Dermis blood vessel endothelial cell (primary cell): ENCODE measurements at regions not wholly inside any gene's neighbourhood (a gene's known extent, or its start where the extent isn't known, plus 50 kb on each side); places are given as distances from the start of the nearest gene placed in this dataset.

Experiments used
- DNase-seq: peaks from one replicate; pipeline ENCODE4 v3.0.0; 2010

GRCh38 chrX:42725196-42725595, 52.8 kb downstream of the PPP1R2C start:
- no peak for DNase-seq

DNA sequence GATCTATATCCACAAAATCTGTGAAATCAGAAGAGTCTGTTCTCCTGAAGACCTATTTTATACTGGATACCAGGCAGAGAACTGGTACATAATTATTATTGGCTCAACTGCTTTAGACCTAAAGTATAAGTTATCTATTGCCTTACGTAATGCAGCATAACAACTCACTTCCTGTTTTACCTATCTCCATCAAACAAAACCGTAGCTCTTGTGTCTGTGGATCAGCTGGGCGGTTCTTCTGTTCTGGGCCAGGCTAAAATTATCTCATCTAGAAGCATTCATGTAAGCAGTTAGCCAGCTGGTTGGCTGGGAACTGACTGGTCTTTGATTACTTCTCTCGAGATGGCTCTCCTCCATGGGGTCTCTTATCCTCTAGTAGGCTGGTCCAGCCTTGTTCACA, 57.8 kb downstream of the PPP1R2C start:
- no peak for DNase-seq

- no peak for DNase-seq
Measured at GRCh38 chrX:42715701-42716262, 62.2 kb downstream of the PPP1R2C start.

GRCh38 chrX:42714981-42715700, 62.8 kb downstream of the PPP1R2C start:
- no peak for DNase-seq

GRCh38 chrX:42710452-42710851, 67.5 kb downstream of the PPP1R2C start:
- no peak for DNase-seq

GRCh38 chrX:42708222-42708621, 69.7 kb downstream of the PPP1R2C start:
- DNase-seq = no peak

- DNase-seq = no peak
Measured at GRCh38 chrX:42707742-42708141, 70.2 kb downstream of the PPP1R2C start.

DNA sequence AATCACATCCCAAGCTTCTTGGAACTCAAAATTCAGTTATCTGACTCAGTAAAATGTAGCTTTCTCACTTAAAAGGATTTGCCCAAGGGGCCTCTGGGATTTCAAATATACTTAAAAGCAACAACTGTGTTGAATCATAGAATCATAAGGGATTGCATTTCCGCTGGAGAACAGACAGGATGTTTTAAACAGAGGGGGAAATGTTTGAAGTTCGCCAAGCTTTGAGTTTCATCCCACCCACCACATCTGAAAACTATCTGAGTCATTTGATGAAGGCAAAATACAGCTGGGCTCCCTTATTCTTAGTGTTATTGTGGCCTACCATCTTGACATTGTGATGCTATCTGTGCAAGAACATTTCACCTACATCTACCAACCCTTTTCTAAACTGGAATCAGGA, 73.5 kb downstream of the PPP1R2C start:
- no peak for DNase-seq

GRCh38 chrX:42697544-42697943, 80.4 kb downstream of the PPP1R2C start:
- no peak for DNase-seq

DNA sequence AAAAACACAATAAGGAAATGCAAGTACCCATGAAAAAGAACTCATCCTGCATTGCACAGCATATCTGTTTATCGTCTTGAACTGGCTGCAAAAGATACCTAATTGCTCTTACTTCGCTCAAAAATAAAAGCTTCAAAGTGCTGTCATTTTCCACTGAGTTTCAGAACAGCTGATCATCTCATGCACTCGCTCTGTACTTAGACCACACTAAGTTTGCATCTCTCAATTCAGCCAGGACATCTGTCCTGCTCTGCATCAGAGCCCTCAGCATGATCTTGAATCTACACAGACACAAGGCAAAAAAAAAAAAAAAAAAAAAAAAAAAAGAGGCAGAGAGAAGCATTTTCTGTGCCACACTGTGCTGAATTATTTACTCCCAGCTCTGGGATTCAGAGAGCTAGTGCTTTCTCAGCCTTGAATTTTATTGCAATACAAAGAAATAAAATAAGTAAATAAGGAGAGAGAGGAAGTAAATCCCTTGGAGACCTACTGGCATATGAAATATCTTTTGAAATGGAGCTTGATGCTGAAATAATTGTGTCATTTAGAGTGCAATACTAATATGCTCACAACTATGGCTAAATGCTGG, 81.3 kb downstream of the PPP1R2C start:
- no peak for DNase-seq

DNA sequence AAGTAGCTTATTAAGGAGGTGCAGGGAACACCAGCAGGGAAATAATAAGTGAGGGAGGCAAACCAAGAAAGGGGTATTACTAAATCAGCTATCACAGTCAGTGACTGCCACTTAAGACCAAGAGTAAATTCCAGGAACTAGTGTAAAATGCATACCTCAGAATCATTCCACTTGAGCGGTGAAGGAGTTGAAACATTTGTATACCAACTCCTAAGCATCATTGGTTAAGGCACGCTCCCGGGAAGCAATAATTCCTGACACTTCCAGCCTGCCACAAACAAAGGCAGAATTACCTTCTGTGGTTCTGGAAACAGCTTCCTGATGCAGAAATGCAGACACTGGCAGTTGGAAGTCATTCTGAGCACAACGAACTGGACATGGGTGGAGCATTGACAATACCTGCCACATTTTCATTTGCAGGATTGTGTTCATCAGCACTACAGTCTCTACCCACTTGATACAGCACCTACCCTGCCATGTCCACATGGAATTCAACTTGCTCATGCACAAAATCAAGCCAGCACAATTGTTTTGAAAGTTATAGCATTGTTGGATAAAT, 82.1 kb downstream of the PPP1R2C start:
- no peak for DNase-seq

GRCh38 chrX:42694260-42694815, 83.6 kb downstream of the PPP1R2C start:
- DNase-seq = no peak

- no peak for DNase-seq
Measured at GRCh38 chrX:42691196-42691595, 86.8 kb downstream of the PPP1R2C start.

- DNase-seq = no peak
Measured at GRCh38 chrX:42686706-42687105, 91.3 kb downstream of the PPP1R2C start.

GRCh38 chrX:42686296-42686695, 91.7 kb downstream of the PPP1R2C start:
- DNase-seq = no peak

- no peak for DNase-seq
Measured at GRCh38 chrX:42684065-42684464, 93.9 kb downstream of the PPP1R2C start.

GRCh38 chrX:42680666-42681065, 97.3 kb downstream of the PPP1R2C start:
- no peak for DNase-seq

DNA sequence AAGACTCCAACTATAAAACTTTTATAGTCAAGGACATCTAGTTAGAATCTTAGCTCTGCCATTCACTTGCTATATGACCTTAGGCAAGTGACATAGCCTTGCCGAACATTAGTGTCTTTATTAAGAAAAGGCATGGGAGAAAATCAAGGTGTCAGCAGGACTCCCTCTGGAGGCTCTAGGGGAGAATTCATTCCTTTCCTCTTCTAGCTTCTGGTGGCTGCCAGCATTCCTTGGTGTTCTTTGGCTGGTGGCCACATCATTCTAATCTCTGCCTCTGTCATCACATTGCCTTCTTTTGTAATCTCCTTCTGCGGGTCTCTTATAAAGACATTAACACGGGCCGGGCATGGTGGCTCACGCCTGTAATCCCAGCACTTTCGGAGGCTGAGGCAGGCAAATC, 99.8 kb downstream of the PPP1R2C start:
- DNase-seq = no peak

DNA sequence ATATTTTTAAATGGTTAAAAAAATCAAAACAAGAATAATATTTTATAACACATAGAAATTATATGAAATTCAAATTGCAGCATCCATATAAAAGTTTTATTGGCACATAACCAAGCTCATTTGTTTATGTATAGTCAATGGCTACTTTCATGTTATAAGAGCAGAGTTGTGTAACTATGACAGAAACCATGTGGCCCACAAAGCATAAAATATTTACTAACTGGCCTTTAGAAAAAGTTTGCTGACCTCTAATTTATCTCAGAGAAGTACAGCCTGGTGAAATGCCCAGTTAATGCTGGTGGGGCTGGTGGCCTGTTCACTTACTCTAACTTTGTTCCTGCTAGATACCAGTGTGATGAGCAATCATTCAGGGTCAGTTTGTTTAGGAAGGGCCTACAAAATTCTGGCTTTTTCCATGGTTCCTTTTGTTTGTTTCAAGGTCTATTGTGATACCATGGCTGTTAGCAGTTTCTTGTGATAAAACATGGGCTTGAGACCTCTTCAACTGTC, 104.6 kb downstream of the PPP1R2C start:
- no peak for DNase-seq

GRCh38 chrX:42664680-42665079, 113.3 kb downstream of the PPP1R2C start:
- no peak for DNase-seq

DNA sequence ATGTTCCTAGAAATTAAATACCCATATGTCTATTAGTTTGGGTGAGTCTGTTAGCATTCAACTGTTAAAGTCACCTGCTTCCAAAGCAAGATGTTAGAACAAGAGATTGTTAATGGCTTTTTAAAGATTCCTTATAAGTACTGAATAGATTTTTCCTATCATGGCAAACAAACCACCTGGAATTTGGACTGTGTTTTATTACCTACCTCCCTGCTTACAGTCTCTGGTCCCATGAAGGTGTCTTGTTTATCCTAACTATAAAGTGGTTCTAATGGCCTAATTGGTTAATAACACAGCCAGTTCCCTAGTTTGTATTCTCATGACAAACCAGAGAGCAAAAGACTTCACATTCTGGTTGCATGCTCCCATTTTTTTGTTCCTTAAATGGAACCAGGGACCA, 149.5 kb downstream of the PPP1R2C start:
- no peak for DNase-seq

DNA sequence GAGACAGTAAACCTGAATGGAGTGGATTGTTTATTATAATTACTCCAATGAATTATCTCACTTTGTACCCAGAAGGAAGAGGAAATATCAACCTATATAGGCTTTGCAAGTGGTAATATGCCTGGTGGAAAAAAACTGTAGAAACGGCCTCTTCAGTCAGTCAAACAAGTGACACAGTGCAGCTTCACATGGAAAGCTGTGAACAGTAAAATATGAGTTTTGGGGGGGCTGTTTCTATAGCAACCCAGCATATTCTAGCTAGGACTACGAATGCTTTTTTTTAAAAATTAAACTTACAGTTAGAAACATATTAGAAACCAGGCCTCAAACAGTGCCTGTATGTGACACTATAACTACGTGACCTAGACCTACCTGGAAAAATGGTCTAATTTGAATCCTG, 150.1 kb downstream of the PPP1R2C start:
- no peak for DNase-seq

DNA sequence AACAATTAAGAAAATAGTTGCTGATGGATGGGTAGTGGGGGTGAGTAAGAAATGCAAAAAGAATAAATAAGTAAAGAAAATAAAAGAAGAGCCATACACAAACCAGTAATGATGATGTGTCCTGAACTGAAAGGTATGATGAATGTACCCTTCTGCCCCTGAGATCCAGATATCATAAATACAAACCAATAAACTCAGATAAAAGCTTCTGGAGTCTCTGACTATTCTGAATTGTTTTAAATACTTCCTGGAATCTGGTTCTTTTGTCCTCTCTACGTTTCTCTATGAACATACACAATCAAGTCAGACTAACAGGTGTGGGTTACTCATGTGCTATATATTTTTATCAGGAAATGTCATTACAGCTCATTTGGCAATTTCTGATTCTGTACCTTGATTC, 153.4 kb downstream of the PPP1R2C start:
- no peak for DNase-seq

DNA sequence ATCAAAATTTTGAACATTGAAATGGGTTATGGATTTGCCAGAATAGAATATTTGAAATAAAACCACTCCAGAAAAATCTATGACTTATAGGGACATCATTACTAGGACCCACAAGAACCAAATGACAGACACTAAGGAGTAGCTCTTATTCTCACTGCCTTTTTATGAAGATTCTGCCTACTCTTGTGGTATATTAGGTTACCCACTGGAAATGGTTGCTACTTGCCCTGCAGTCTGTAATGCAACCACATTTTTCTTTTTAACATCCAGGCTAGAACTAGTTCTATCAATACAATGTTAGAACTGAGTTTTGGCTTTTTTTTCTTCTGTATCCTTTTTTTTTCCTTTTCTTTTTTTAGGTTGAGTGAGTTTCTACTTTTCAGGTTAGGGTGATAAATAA, 158.9 kb downstream of the PPP1R2C start:
- DNase-seq = no peak
